IMR-90 (cell line): ENCODE measurements at regions not wholly inside any gene's neighbourhood (a gene's known extent, or its start where the extent isn't known, plus 50 kb on each side); places are given as distances from the start of the nearest gene placed in this dataset.

ENCODE experiments used
- ATAC-seq: fragments of 200-7000 bp; cut with Tn5 transposase; 2 replicates; pipeline ENCODE4 v1.9.1; 2020; ENCODE audit warnings: low read depth, mild to moderate bottlenecking, moderate library complexity
- BruUV-seq: library from RNA; stranded (reverse); fragments of 400-500 nt; replicated peaks from 2 replicates; lab custom pipeline; 2021; lab: Mats Ljungman, UMichigan
- CTCF ChIA-PET: fragments of 300-600 bp; formaldehyde crosslinking; extraction: SDS; loops from one replicate; lab custom pipeline; 2021; ENCODE audit warnings: antibody characterized with exemption; lab: Yijun Ruan, JAX
- POLR2A ChIA-PET: fragments of 300-600 bp; sonication (Branson Sonifier 250); formaldehyde crosslinking; loops from one replicate; lab custom pipeline; 2022; ENCODE audit warnings: antibody characterized with exemption; ENCODE audit not compliant: unreplicated experiment; lab: Charles Lee
- DNase-seq: peaks from one replicate; pipeline ENCODE4 v3.0.0; 2013
- H2AFZ ChIP-seq: replicated peaks from 2 replicates; pipeline ENCODE3; 2013; ENCODE audit warnings: low read length, mild to moderate bottlenecking; ENCODE audit not compliant: poor library complexity
- H2AK5ac ChIP-seq: 2 replicates; pipeline ENCODE4 v1.6.1; 2013; ENCODE audit warnings: low read depth, low read length, inconsistent platforms
- H2AK9ac ChIP-seq: replicated peaks from 2 replicates; pipeline ENCODE3; 2013; ENCODE audit warnings: mild to moderate bottlenecking, low read depth, low read length, moderate library complexity; ENCODE audit not compliant: poor library complexity
- H2BK120ac ChIP-seq: 2 replicates; pipeline ENCODE4 v1.6.1; 2013; ENCODE audit warnings: low read depth, low read length, inconsistent platforms
- H2BK15ac ChIP-seq: 3 replicates; pipeline ENCODE4 v1.6.1; 2013; ENCODE audit warnings: low read depth, low read length, inconsistent platforms
- H2BK20ac ChIP-seq: 2 replicates; pipeline ENCODE4 v1.6.1; 2013; ENCODE audit warnings: low read depth, mild to moderate bottlenecking, inconsistent platforms, low read length, moderate library complexity
- H2BK5ac ChIP-seq: 2 replicates; pipeline ENCODE4 v1.6.1; 2013; ENCODE audit warnings: mild to moderate bottlenecking, low read depth, low read length, inconsistent platforms; ENCODE audit not compliant: poor library complexity, severe bottlenecking
- H3K14ac ChIP-seq: replicated peaks from 2 replicates; pipeline ENCODE4 v1.6.1; 2013; ENCODE audit warnings: low read depth, low read length, inconsistent platforms
- H3K18ac ChIP-seq: 2 replicates; pipeline ENCODE4 v1.6.1; 2013; ENCODE audit warnings: low read depth, low read length, control low read depth
- H3K23ac ChIP-seq: 2 replicates; pipeline ENCODE4 v1.6.1; 2013; ENCODE audit warnings: low read depth, low read length, inconsistent platforms
- H3K27ac ChIP-seq: 2 replicates; pipeline ENCODE4 v1.5.1; 2013; ENCODE audit warnings: mild to moderate bottlenecking, control low read depth, low read length; ENCODE audit not compliant: insufficient read depth
- H3K27me3 ChIP-seq: 2 replicates; pipeline ENCODE4 v1.6.1; 2013; ENCODE audit warnings: low read length; ENCODE audit not compliant: control insufficient read depth, insufficient read depth
- H3K36me3 ChIP-seq: 2 replicates; pipeline ENCODE4 v1.6.1; 2013; ENCODE audit warnings: low read length, mixed read lengths; ENCODE audit not compliant: control insufficient read depth, insufficient read depth
- H3K4ac ChIP-seq: 2 replicates; pipeline ENCODE4 v1.6.1; 2013; ENCODE audit warnings: low read depth, low read length, inconsistent platforms
- H3K4me1 ChIP-seq: 2 replicates; pipeline ENCODE4 v1.6.1; 2013; ENCODE audit warnings: low read length, mixed read lengths; ENCODE audit not compliant: control insufficient read depth, insufficient read depth
- H3K4me2 ChIP-seq: 2 replicates; pipeline ENCODE4 v1.6.1; 2013; ENCODE audit warnings: low read depth, mild to moderate bottlenecking, control low read depth, low read length, moderate library complexity
- H3K4me3 ChIP-seq: 2 replicates; pipeline ENCODE4 v1.5.1; 2013; ENCODE audit warnings: low read depth, mild to moderate bottlenecking, control low read depth, low read length, moderate library complexity; ENCODE audit not compliant: insufficient read depth
- H3K56ac ChIP-seq: 2 replicates; pipeline ENCODE4 v1.6.1; 2013; ENCODE audit warnings: low read length, inconsistent platforms; ENCODE audit not compliant: insufficient read depth; ENCODE audit errors: extremely low read depth
- H3K79me1 ChIP-seq, 2 experiments: 2 replicates each; pipeline ENCODE4 v1.6.1; 2013; ENCODE audit warnings: low read length in 2 of 2, inconsistent platforms in 1 of 2, low read depth in 1 of 2
- H3K9ac ChIP-seq: 2 replicates; pipeline ENCODE4 v1.6.1; 2013; ENCODE audit warnings: low read depth, low read length, control low read depth
- H3K9me1 ChIP-seq: 2 replicates; pipeline ENCODE4 v1.6.1; 2013; ENCODE audit warnings: low read length, inconsistent platforms; ENCODE audit not compliant: insufficient read depth
- H3K9me3 ChIP-seq: 2 replicates; pipeline ENCODE4 v1.6.1; 2013; ENCODE audit warnings: low read length; ENCODE audit not compliant: control insufficient read depth, insufficient read depth
- H4K20me1 ChIP-seq: 2 replicates; pipeline ENCODE4 v1.6.1; 2013; ENCODE audit warnings: low read length, inconsistent platforms; ENCODE audit not compliant: insufficient read depth
- H4K5ac ChIP-seq: 2 replicates; pipeline ENCODE4 v1.6.1; 2013; ENCODE audit warnings: mild to moderate bottlenecking, low read depth, low read length, control low read depth
- H4K8ac ChIP-seq, 2 experiments: 2 replicates each; pipeline ENCODE4 v1.6.1; 2013; ENCODE audit warnings: low read depth in 2 of 2, low read length in 2 of 2, control low read depth in 1 of 2, inconsistent platforms in 1 of 2
- H4K91ac ChIP-seq: 2 replicates; pipeline ENCODE4 v1.6.1; 2013; ENCODE audit warnings: low read depth, low read length, inconsistent platforms; ENCODE audit not compliant: insufficient read depth
- BHLHE40 ChIP-seq: fragments of 150-350 bp; IDR thresholded peaks from 2 replicates; pipeline ENCODE4 v1.6.1; 2016; ENCODE audit warnings: mild to moderate bottlenecking, low read depth, low read length
- CEBPB ChIP-seq: IDR thresholded peaks from 2 replicates; pipeline ENCODE4 v1.6.1; 2012; ENCODE audit warnings: low read depth, low read length, improper control_type of control experiment
- CHD1 ChIP-seq: IDR thresholded peaks from 2 replicates; pipeline ENCODE4 v1.6.1; 2012; ENCODE audit warnings: low read depth, low read length, improper control_type of control experiment
- CTCF ChIP-seq: conservative IDR thresholded peaks from 2 replicates; pipeline ENCODE4 v1.5.1; 2012; ENCODE audit warnings: mild to moderate bottlenecking, low read depth, low read length, improper control_type of control experiment
- ELK1 ChIP-seq: fragments of 150-350 bp; IDR thresholded peaks from 2 replicates; pipeline ENCODE4 v1.6.1; 2016; ENCODE audit warnings: low read depth, mild to moderate bottlenecking, low read length, moderate library complexity, borderline replicate concordance
- FOS ChIP-seq: fragments of 150-350 bp; IDR thresholded peaks from 2 replicates; pipeline ENCODE4 v1.6.1; 2016; ENCODE audit warnings: low read depth, low read length
- MAFK ChIP-seq: IDR thresholded peaks from 2 replicates; pipeline ENCODE4 v1.6.1; 2012; ENCODE audit warnings: low read depth, low read length, improper control_type of control experiment
- MAZ ChIP-seq: IDR thresholded peaks from 2 replicates; pipeline ENCODE4 v1.6.1; 2012; ENCODE audit warnings: low read depth, mild to moderate bottlenecking, low read length, improper control_type of control experiment, moderate library complexity, borderline replicate concordance
- MXI1 ChIP-seq: IDR thresholded peaks from 2 replicates; pipeline ENCODE4 v1.6.1; 2012; ENCODE audit warnings: low read depth, mild to moderate bottlenecking, low read length, moderate library complexity, borderline replicate concordance
- NFE2L2 ChIP-seq: fragments of 150-350 bp; IDR thresholded peaks from 2 replicates; pipeline ENCODE4 v1.6.1; 2016; ENCODE audit warnings: low read depth, mild to moderate bottlenecking, low read length
- POLR2A ChIP-seq: IDR thresholded peaks from 2 replicates; pipeline ENCODE4 v1.6.1; 2012; ENCODE audit warnings: mild to moderate bottlenecking, low read depth, low read length
- RAD21 ChIP-seq: IDR thresholded peaks from 2 replicates; pipeline ENCODE4 v1.6.1; 2012; ENCODE audit warnings: low read length, improper control_type of control experiment
- RCOR1 ChIP-seq: IDR thresholded peaks from 2 replicates; pipeline ENCODE4 v1.6.1; 2012; ENCODE audit warnings: mild to moderate bottlenecking, low read length, improper control_type of control experiment; ENCODE audit not compliant: insufficient replicate concordance
- RFX5 ChIP-seq: IDR thresholded peaks from 2 replicates; pipeline ENCODE4 v1.8.0; 2012; ENCODE audit warnings: low read depth, mild to moderate bottlenecking, low read length, moderate library complexity
- SMC3 ChIP-seq: fragments of 150-350 bp; IDR thresholded peaks from 2 replicates; pipeline ENCODE4 v1.6.1; 2016; ENCODE audit warnings: low read depth, mild to moderate bottlenecking, antibody characterized with exemption, low read length, moderate library complexity
- USF2 ChIP-seq: fragments of 150-350 bp; IDR thresholded peaks from 2 replicates; pipeline ENCODE4 v1.6.1; 2017; ENCODE audit warnings: mild to moderate bottlenecking, antibody characterized with exemption, low read length, low read depth
- WGBS, 2 experiments: methylation state at CpG; one replicate each; pipeline versions ENCODE4 v1.1.5 to v1.1.7; 2013; ENCODE audit warnings: missing lambda C conversion rate in 2 of 2; ENCODE audit not compliant: insufficient read length in 1 of 2; ENCODE audit errors: extremely low coverage in 2 of 2; 5-methylcytosine and 5-hydroxymethylcytosine counted together
- dilution Hi-C: fragments of 300-500 bp; cut with HindIII; formaldehyde crosslinking; loops from one replicate; pipeline ENCODE4 v1.14.3; 2018; ENCODE audit warnings: low sequenced_read_pairs; ENCODE audit not compliant: unreplicated experiment
- in situ Hi-C: fragments of 300-500 bp; cut with MboI; formaldehyde crosslinking; loops from 3 replicates; pipeline ENCODE4 v1.14.3; 2019; ENCODE audit warnings: low sequenced_read_pairs, inconsistent platforms, mixed read lengths
- intact Hi-C: fragments of 100-400 bp; cut with micrococcal nuclease; formaldehyde crosslinking; loops from 2 replicates; pipeline ENCODE4 v1.10.0; 2022

GRCh38 chr3:18208091-18208490 is 217.0 kb downstream of the SATB1 start:
- intact Hi-C loops (no loop called here), in situ Hi-C loops (no loop called here), dilution Hi-C loops (no loop called here)
- Histone ChIP-seq H3K9ac (no peak overlapping the region), H3K23ac (no peak overlapping the region), H2AFZ (no peak overlapping the region), H3K14ac (no peak overlapping the region), H4K91ac (no peak overlapping the region), H3K56ac (no peak overlapping the region), H3K4me2 (no peak overlapping the region), H3K9me3 (no peaks in the 10 kb centered on the region), H3K27ac (no peak overlapping the region), H3K27me3 (no peaks in the 10 kb centered on the region), H4K20me1 (no peaks in the 10 kb centered on the region), H2BK20ac (no peak overlapping the region), H3K4ac (no peak overlapping the region), H3K18ac (no peak overlapping the region), H2BK15ac (no peak overlapping the region), H4K8ac (no peak overlapping the region), H3K4me1 (no peaks in the 10 kb centered on the region), H3K36me3 (no peaks in the 10 kb centered on the region), H2AK9ac (no peak overlapping the region), H4K5ac (no peak overlapping the region), H2BK120ac (no peak overlapping the region), H2BK5ac (no peak overlapping the region), H3K79me1 (no peaks in the 10 kb centered on the region), H2AK5ac (no peak overlapping the region), H3K4me3 (no peak overlapping the region), H3K9me1 (no peaks in the 10 kb centered on the region)
- no peak for ATAC-seq
- ChIA-PET CTCF (no interaction called here), POLR2A (no interaction called here)
- no TSS peak for BruUV-seq
- no CpG with 5 or more reads among the region's 2 CpGs for WGBS, 2 experiments
- DNase-seq, result no peak
- no peak for TF ChIP-seq MAFK
- TF ChIP-seq MAZ, result no peak
- TF ChIP-seq CEBPB, result no peak
- no peak for TF ChIP-seq MXI1
- TF ChIP-seq ELK1, result no peak
- TF ChIP-seq CHD1, result no peak
- no peak for TF ChIP-seq POLR2A
- TF ChIP-seq BHLHE40, result no peak
- no peak for TF ChIP-seq FOS
- TF ChIP-seq NFE2L2, result no peak
- no peak for TF ChIP-seq SMC3
- TF ChIP-seq RFX5, result no peak
- no peak for TF ChIP-seq CTCF
- no peak for TF ChIP-seq USF2
- TF ChIP-seq RCOR1, result no peak
- no peak for TF ChIP-seq RAD21
